Body of pancreas (tissue), 4 donors: ENCODE measurements at regions not wholly inside any gene's neighbourhood (a gene's known extent, or its start where the extent isn't known, plus 50 kb on each side); places are given as distances from the start of the nearest gene placed in this dataset.

Source experiments
- ATAC-seq: fragments of 150-250 bp; one replicate; pipeline ENCODE4 v1.9.1; 2016
- DNase-seq, 4 donors: peaks; one replicate each; pipeline ENCODE4 v3.0.0-alpha.2; 2019
- H3K27ac ChIP-seq, 4 donors: fragments of 200-600 bp; sonication (generic); 1 replicate in 3 of 4; 2 replicates in 1 of 4; pipeline versions ENCODE4 v1.5.1 to v1.6.1; 2016 to 2019; ENCODE audit warnings: mild to moderate bottlenecking in 1 of 4, mixed read lengths in 1 of 4, moderate library complexity in 1 of 4
- H3K27me3 ChIP-seq, 2 donors: fragments of 200-600 bp; sonication (generic); one replicate each; pipeline ENCODE4 v1.6.0; 2016; ENCODE audit warnings: mild to moderate bottlenecking in 1 of 2
- H3K36me3 ChIP-seq, 2 donors: fragments of 200-600 bp; sonication (generic); replicated peaks in 1 of 2; 2 replicates each; pipeline ENCODE4 v1.5.1; 2016; ENCODE audit warnings: low read depth in 2 of 2; ENCODE audit not compliant: insufficient read depth in 1 of 2
- H3K4me1 ChIP-seq: fragments of 200-600 bp; sonication (generic); one replicate; pipeline ENCODE4 v1.6.0; 2016
- H3K4me3 ChIP-seq, 2 donors: fragments of 200-600 bp; sonication (generic); 1 replicate in 1 of 2; 2 replicates in 1 of 2; pipeline ENCODE4 v1.5.1; 2016 to 2019
- H3K9me3 ChIP-seq, 3 donors: fragments of 200-600 bp; sonication (generic); 1 replicate in 2 of 3; 2 replicates in 1 of 3; pipeline ENCODE4 v1.5.1; 2016
- CTCF ChIP-seq, 7 experiments: fragments of 450-650 bp in 4 of 7; fragments of 200-600 bp in 3 of 7; sonication (generic) in 3 of 7; IDR thresholded peaks; one replicate each; pipeline ENCODE4 v1.5.1; 2016 to 2019; ENCODE audit warnings: antibody characterized with exemption in 7 of 7
- POLR2A ChIP-seq, 3 donors: fragments of 450-650 bp; IDR thresholded peaks; one replicate each; pipeline ENCODE4 v1.6.1; 2016; ENCODE audit warnings: antibody characterized with exemption in 3 of 3, mild to moderate bottlenecking in 2 of 3
- WGBS, 2 donors: methylation state at CpG; one replicate each; pipeline ENCODE4 v1.1.5; 2017; 5-methylcytosine and 5-hydroxymethylcytosine counted together
- intact Hi-C: fragments of 100-400 bp; cut with DNase I; formaldehyde crosslinking; loops from one replicate; pipeline ENCODE4 v1.15.1; 2023

- no peak overlapping the region for H3K4me3 ChIP-seq
- intact Hi-C loops, result no loop called here
- no peaks in the 10 kb centered on the region for H3K36me3 ChIP-seq
- DNase-seq (no peak), ATAC-seq (no peak)
- H3K9me3 ChIP-seq, result no peaks in the 10 kb centered on the region
- no peak for TF ChIP-seq CTCF (IDR thresholded peaks at IDR 0.05)
- no peak for TF ChIP-seq POLR2A (IDR thresholded peaks at IDR 0.05)
- H3K27me3 ChIP-seq, result no peaks in the 10 kb centered on the region
- H3K4me1 ChIP-seq, result no peaks in the 10 kb centered on the region
- H3K27ac ChIP-seq, result no peak overlapping the region
- WGBS, 2 donors, result 54 to 63% methylated on average over 7 of the region's 7 CpGs
Observed at GRCh38 chr1:29811247-29811646, 574.9 kb downstream of the PTPRU start.

- Histone ChIP-seq H3K4me1 (no peaks in the 10 kb centered on the region), H3K4me3 (no peak overlapping the region), H3K27me3 (no peaks in the 10 kb centered on the region), H3K9me3 (no peaks in the 10 kb centered on the region), H3K36me3 (no peaks in the 10 kb centered on the region), H3K27ac (no peak overlapping the region)
- DNase-seq (no peak), ATAC-seq (no peak)
- no peak for TF ChIP-seq CTCF (IDR thresholded peaks at IDR 0.05)
- TF ChIP-seq POLR2A (IDR thresholded peaks at IDR 0.05), result no peak
- intact Hi-C loops, result no loop called here
- 75 to 76% methylated on average over 11 to 22 of the region's 22 CpGs for WGBS, 2 donors
Observed at GRCh38 chr1:29810121-29811120, 574.1 kb downstream of the PTPRU start.

GRCh38 chr1:29809446-29810120, 573.3 kb downstream of the PTPRU start:
- Histone ChIP-seq H3K36me3 (no peaks in the 10 kb centered on the region), H3K27me3 (no peaks in the 10 kb centered on the region), H3K27ac (no peak overlapping the region), H3K4me1 (no peaks in the 10 kb centered on the region), H3K4me3 (no peak overlapping the region), H3K9me3 (no peaks in the 10 kb centered on the region)
- TF ChIP-seq CTCF (IDR thresholded peaks at IDR 0.05), result no peak
- no peak for TF ChIP-seq POLR2A (IDR thresholded peaks at IDR 0.05)
- intact Hi-C loops, result no loop called here
- DNase-seq (no peak), ATAC-seq (no peak)
- 50 to 53% methylated on average over 16 of the region's 16 CpGs for WGBS, 2 donors

DNA sequence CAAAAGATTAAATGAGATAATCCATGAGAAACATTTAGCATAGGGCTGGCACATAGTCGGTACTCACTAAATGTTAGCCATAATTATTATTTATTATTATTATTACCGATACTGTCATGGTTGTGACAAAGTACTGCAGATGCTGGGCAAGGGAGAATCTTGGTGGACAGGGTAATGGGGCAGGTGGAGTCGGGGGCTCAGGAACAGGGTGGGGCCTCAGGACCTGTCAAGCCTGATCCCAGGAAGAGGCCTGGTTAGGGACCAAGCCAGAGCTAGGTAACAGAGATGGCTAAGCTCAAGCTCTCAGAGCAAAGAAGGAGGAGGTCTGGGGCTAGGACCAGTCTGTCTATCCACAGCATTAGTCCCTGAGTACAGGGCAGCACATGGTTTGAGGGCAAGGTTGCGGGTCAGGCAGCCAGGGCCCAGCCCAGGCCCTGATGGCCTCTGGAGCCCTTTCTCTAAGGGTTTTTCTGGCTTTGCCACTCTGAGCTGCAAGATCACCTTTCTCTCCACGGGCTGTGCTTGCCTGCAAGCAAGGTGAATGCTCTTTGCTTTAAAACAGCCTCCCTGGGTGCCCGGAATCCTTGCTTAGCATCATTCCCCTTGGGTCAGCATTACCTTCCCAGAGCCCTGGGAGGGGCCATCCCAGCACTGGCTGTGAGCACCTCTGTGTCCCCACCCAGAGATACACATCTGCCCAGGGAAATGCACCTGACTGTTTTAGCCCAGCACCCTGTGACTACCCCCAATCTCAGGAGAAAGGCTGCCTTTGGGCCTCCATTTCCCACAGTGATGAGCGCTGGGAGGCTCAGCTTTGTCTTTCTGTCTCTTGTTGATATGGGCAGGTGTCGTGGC, 572.0 kb downstream of the PTPRU start:
- no peaks in the 10 kb centered on the region for H3K27me3 ChIP-seq
- no peak for TF ChIP-seq POLR2A (IDR thresholded peaks at IDR 0.05)
- TF ChIP-seq CTCF (IDR thresholded peaks at IDR 0.05), result no peak
- no peak for DNase-seq
- H3K4me3 ChIP-seq, result no peak overlapping the region
- no peak for ATAC-seq
- H3K9me3 ChIP-seq, result no peaks in the 10 kb centered on the region
- no peaks in the 10 kb centered on the region for H3K4me1 ChIP-seq
- no peak overlapping the region for H3K27ac ChIP-seq
- H3K36me3 ChIP-seq, result no peaks in the 10 kb centered on the region
- intact Hi-C loops, result no loop called here
- WGBS, 2 donors, result 77 to 89% methylated on average over 8 of the region's 8 CpGs
